SHP77 (cell line): ENCODE measurements at regions not wholly inside any gene's neighbourhood (a gene's known extent, or its start where the extent isn't known, plus 50 kb on each side); places are given as distances from the start of the nearest gene placed in this dataset.
"Not testable (repeated sequence)": the region's sequence is repeated elsewhere in the genome, so short reads cannot be mapped to it uniquely, and the experiment has no call there.

Source experiments
- DNase-seq, 2 experiments: peaks; one replicate each; lab custom pipeline; 2025; lab: John Stamatoyannopoulos, UW

DNA sequence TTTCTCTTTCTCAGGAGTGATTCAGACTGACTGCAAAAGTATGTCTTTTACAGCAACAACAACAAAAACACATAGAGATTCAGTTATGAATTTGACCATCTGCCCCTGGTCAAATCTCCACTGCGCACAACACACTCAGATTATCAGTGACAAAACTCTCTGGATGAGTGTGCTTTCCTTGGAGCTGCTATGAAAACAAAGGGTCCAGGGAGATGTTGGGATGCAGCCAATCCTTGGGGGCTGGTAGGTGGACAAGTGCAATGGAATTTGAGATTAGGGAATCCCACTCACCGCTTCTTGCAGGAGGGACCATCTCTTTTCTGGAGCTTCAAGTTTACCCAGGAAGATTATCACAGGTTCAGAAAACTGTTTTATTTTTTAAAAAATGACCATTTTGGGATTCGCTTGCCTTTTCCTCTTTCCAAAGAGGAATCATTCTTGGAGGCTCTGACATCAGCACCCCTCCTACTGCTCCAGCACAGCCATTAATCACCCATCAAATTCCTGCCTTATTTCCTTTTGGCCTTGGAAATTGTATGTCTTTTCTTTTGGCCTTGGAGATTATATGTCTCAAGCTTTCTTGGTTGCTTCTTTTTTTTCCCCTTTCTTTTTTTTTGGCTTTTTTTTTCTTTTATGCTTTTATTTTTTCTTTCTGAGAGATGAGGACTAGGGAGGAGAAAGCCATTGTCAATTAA, 311.8 kb downstream of the TSHZ3 start:
- no peak for DNase-seq

DNA sequence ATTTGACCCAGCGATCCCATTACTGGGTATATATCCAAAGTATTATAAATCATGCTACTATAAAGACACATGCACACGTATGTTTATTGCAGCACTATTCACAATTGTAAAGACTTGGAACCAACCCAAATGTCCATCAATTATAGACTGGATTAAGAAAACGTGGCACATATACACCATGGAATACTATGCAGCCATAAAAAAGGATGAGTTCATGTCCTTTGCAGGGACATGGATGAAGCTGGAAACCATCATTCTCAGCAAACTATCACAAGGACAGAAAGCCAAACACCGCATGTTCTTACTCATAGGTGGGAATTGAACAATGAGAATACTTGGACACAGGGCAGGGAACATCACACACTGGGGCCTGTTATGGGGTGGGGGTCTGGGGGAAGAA, 317.8 kb downstream of the TSHZ3 start:
- not testable (repeated sequence) for DNase-seq

DNA sequence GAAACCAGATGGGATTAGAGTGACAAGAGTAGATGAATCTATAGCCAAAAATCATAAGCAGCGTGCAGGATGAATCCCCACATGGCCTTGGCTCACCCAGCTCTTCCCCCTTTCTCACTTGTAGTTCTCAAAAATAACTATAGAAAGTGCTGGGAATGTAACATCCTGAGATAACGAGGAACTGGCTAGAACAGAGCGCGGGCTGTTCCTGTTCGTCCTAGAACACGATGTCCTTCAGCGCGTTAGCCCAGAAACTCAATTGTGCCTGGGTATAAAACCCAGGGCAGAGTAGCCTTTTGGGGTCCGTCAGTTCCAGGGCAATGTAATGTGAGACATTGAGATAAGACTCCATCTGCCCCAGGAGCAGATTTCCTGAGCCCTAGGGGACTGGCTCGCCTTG, 326.2 kb downstream of the TSHZ3 start:
- DNase-seq = no peak

DNA sequence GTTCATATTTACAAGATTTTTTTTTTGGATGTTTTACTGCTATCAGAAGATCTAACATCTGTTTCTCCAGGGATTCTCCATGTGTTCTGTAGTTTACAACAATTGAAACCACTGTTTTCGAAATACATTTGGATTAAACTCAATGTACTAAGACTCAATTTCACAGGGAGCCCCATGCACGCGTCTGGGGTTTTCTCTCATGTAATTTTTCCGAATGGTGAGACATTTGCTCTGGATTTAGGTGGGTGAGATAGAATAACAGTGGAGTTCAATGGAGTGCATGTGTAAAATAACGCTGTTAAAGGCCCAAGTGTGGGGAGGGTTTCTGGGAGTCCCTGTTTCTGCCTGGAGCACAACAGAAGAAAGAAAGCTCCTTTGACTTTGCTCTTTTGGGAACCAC, 330.3 kb downstream of the TSHZ3 start:
- no peak for DNase-seq

DNA sequence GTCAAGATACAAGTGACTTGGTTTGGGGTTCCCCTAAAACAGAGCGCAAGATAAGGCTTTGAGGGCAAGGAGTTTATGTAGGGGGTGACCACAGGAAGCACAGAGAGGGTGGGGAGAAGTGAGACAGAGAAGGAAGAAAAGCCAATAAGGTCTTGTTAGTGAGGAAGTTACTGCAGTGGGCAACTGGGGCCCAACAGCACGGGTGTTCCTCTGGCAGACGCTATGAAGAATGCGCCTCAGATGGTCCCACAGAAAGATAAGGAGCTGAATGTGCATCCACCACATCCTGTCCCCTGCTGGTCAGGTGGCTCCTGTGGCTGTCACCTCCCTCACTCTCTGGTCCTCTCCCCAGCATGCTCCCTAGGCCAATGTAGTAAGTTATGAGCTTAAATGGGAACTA, 333.5 kb downstream of the TSHZ3 start:
- DNase-seq = no peak

DNA sequence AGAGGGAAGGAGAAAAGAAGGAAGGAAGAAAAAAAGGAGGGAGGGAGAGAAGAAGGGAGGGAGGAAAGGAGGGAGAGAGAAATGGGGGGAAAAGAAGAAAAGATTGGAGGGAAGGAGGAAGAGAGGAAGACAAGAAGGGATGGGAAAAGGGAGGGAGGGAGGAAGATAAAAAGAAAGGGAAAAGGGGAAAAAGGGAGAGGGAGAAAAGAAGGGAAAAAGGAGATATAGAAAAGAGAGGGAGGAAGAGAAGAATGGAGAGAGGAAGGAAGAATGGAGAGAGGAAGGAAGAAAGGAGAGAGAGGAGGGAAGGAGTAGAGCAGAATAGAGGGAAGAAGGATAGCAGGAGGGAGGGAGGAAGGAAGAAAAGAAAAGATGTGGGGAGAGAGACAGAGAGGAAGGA, 334.6 kb downstream of the TSHZ3 start:
- DNase-seq = no peak

DNA sequence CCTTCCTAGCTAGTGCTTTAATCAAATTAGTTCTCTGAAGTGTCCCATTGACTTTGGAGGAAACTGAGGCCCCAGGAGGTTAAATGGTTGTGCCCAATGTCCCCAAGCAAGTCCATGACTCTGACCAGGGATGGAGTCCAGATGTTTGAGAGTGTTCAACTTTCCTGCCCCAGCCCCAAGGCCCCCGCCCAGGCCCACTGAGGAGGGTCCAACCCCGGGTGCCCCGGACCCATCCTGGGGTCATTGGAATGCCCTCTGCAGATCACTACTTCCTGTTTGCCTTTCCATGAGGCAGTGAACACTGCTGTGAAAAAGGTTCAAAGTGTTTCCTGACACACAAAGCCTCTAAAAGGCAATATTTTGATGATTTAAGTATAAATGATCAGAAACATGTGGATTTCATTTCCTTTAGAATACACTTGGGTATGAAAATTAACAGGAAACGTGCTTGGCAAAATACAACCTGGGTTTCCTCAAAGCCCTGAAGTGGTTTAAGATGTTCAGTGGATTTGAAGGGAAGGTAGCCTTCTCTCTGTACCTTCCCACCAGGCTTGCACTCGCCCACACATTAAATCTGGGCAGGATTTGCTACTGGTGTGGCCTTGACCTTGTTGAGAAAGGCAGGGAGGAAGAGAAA, 335.7 kb downstream of the TSHZ3 start:
- no peak for DNase-seq

DNA sequence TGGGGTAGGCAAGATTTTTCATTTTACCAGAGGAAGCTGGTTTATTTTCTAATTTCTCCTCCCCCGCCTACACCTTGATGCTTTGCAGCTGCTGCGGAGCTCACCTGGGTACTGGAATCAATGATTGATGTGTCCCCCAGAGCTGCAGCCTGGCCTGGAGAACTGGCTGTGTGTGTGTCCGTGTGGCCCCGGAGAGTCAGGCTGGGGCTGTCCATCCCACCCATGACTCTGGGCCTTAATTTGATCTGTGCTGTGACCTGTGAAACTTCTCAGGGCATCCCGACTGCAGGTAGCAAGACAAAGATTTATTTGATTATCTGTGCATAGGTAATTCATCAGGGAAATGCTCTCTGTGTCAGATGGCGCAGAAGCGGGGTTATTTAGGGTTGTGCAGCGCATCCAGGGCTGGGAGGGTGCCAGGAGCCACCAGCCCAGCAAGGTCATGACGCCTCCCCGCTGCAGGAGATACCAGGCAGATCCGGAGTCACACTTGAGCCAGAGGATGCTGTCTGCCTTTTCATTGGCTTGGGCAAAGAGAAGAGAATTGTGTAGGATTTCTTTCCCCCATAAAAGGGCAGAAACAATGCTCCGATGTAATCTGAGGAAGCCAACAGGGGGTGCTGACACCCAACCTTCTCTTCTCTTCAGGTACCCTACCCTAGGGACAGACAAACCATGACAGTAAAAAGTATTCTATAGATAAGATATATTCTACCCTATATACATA, 346.6 kb downstream of the TSHZ3 start:
- no peak for DNase-seq

DNA sequence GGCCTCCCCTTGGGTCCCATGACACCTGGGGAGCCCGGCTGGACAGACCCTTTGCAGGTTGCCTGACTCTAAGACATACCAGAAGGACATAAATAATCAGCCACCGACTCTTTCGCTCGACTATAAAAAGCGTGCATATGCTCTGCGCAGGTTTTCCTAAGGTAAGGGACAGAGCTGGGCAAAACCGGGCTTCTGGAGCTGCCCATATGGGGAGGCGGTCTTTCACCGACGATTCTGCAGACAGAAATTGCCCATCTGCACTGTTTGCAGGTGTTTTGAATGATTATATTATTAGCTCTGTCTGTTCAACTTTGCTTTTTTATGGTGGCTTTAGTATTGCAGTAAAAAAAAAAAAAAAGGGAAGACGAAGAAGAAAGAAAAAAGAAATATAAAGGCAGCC, 347.2 kb downstream of the TSHZ3 start:
- no peak for DNase-seq

DNA sequence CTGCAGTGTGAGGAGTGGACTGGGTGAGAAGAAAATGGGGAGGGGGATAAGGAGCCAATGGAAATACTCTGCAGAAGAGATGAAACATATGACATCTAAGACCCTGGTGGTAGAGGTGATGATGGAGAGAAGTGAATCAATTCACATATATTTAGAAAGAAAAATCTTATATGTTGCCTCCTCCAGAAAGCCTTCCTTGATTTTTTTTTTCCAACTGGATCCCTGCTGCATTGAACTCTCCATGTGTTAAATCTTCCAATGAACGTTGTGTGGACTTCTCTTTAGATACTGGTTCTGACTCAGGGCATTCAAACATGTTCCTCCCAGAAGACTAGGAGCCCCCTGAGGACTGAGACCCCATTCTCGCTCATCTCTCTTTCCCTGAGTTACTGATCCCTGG, 348.3 kb downstream of the TSHZ3 start:
- no peak for DNase-seq

DNA sequence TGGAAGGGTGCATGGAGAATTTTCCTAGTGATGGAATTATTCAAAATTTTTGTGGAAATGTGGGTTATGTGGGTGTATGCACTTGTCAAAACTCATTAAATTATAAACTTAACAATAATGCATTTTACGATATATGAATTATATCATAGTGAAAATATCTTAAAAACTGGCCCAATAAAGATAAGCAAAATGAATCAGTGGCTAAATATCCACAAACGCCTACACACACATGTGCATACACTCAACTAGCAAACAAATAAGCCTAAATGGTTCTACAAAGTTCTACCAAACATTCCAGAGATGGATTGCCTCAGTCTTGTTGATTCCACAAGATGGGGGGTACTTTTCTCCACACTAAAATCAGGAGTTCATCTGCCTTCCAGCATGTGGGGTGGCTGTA, 349.5 kb downstream of the TSHZ3 start:
- no peak for DNase-seq

DNA sequence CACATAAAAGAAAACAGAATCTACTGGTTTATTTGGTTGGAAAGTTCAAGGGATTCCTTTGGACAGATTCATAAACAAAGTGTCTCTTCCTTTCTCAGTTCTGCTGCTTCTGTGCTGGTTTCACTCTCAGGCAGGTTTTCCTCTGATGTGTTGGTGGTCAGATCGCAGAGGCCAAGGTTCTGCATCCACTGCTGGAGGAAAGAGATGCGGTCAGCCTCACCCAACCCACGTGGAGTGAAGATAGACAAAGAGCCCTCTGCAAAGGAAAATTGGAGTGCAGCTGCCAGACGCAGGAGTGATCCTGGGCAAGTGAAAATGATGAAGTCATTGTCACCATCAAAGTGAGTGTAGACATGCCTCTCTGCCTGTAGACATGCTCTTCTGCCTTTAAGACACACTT, 352.0 kb downstream of the TSHZ3 start:
- DNase-seq = no peak

DNA sequence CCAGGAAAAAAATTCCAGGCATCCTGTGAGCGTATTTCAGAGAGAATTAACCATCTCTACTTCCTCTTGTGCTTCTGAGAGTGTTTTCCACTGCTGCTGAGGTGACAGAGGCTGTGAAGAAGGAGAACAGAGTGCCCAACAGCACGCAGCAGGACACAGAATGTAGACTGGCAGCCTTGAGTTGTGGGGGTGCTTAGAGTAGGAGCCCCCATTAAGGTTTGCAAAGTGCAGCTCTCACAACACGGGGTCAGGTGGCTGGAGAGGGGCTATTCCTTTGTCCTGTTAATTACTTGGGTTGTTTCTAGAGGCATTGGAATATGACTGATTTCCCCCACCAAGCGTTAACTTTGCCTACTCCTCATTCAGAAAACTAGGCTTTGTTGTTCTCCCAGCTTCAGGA, 370.6 kb downstream of the TSHZ3 start:
- no peak for DNase-seq

DNA sequence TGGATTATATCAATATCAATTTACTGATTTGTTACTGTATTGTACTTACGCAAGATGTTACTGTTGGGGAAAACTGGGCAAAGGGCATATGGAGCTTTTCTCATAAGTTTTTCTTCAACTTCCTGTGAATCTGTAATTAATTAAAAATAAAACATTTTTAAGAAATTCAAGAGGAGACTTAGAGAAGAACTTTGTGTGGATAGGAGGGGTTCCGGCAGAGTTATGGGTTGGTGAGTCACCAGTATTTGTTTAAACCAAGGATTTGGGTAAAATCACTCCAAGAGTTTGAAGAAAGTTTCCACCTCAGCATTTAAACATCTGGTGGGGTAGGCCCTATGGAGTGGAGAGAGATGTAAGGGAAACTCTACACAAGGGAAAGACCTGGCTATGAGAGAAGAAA, 379.6 kb downstream of the TSHZ3 start:
- DNase-seq = no peak

DNA sequence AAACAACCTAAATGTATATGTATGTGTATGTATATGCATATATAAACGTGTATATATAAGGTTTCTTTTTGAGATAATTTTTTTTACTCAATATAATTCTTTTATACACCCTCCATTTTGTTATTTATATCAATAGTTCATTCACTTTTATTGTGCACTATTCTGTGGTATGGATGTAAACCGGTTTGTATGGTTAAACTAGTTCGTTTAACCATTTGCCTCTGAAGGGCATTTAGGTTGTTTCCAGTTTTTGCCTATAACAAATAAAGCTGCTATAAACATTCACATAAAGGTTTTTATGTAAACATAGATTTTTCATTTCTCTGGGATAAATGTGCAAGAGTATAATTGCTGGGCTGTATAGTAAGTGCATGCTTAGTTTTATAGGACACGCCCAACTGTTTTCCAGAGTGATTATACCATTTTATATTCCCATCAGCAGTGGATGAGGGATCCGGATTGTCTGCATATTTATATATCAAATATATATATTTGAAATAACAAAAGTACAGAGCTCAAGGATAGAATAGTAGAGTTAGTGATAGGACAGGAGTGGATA, 380.3 kb downstream of the TSHZ3 start:
- no peak for DNase-seq

DNA sequence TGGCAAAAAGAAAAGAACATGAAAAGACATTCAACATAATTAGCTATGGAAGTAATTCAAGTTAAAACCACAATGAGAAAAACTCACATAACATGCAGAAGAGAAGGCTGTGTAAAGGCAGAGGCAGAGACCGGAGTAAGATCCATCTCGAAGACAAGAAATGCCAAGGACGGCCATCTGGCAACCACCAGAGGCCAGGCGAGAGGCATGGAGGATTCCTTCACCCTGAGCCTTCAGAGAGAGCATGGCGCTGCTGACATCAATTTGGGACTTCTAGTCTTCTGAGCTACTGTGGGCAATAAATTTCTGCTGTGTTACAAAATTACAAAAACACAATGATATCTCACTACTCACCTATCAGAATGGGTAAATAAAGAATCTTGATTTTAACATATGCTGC, 381.0 kb downstream of the TSHZ3 start:
- DNase-seq = no peak

DNA sequence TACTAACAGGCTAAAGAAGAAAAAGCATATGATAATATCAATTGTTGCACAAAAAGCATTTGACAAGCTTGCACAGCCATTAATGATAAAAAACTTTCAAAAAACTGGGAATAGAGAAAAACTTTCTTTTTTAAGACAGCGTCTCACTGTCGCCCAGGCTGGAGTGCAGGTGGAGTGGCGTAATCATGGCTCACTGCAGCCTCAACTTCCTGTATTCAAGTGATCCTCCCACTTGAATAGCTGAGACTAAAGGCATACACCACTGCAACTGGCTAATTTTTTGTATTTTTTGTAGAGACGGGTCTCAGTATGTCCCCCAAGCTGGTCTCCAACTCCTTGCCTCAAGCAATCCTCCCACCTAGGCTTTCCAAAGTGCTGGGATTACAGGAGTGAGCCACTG, 382.8 kb downstream of the TSHZ3 start:
- DNase-seq = no peak

DNA sequence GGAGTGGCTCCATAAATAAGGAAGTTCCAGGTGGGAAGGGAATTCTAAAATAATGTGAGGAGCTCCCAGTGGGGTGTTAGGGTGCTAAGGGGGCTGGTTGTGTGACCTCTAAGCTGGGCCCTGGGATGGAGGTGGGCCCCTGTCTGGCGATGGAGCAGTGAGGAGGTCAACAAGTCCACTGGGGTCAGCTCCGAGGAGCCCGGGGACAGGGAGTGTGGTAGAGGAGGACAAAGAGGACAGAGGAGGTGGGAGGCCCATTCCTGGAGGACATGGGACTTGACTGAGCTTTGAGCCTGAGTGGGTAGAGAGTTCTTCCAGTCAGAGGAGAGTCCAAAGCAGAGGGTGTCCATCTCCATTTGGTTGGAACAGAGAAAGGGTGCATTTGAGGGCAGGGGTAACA, 390.2 kb downstream of the TSHZ3 start:
- DNase-seq = no peak

DNA sequence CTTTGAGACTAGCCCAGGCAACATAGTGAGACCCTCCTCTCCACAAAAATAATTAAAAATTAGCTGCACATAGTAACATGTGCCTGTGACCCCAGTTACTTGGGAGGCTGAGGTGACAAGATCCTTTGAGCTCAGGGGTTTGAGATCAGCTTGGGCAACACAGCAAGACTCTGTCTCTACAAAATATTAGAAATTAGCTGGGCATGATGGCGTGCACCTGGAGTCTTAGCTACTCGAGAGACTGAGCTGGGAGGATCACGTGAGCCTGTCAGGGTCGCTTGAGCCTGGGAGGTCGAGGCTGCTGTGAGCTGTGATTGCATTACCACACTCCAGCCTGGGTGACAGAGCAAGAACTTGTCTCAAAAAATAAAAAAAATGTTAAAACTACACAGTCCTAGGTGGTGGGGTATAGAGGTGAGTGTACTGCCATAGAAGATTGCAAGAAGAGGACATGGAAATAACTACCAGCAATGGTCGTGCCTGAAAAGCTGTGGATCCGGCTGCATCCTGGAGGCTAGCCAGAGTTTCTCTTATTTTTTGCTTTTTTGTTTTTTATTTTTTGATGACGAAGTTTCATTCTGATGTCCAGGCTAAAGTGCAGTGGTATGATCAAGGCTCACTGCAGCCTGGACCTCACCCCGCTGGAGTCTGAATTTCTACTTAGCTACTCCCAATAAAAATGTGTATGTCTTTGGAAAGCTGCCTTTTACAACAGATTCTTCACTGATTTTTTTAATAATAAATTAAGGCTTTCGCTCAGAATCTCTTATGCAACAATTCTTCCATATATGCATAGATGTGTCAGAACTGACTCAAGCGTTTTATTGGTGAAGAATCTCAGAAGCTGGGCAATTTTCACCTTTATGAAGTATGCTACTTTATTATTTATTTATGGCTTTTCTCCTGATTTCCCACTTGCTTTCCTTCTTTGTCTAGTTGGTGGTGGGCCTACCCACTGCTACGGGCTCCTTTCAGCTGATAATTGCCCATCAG, 393.8 kb downstream of the TSHZ3 start:
- no peak for DNase-seq

DNA sequence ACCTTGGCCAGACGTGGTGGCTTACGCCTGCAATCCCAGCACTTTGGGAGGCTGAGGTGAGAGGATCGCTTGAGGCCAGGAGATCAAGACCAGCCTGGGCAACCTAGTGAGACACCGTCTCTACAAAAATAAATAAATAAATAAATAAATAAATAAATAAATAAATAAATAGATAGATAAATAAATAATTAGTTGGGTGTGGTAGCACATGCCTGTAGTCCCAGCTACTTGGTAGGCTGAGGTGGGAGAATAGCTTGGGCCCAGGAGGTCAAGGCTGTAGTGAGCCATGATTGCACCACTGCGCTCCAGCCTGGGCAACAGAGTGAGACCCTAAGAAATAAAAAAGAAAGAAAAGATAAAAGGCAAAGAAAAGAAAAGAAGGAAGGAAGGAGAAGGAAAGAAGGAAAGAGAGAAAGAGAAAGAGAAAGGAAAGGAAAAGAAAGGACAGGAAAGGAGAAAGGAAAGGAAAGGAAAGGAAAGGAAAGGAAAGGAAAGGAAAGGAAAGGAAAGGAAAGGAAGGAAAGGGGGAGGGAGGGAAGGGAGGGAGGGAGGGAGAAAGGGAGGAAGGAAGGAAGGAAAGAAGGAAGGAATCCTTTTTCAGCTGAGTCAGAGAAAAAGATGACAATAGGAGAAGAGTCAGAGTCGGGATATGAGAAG, 404.8 kb downstream of the TSHZ3 start:
- not testable (repeated sequence) for DNase-seq

DNA sequence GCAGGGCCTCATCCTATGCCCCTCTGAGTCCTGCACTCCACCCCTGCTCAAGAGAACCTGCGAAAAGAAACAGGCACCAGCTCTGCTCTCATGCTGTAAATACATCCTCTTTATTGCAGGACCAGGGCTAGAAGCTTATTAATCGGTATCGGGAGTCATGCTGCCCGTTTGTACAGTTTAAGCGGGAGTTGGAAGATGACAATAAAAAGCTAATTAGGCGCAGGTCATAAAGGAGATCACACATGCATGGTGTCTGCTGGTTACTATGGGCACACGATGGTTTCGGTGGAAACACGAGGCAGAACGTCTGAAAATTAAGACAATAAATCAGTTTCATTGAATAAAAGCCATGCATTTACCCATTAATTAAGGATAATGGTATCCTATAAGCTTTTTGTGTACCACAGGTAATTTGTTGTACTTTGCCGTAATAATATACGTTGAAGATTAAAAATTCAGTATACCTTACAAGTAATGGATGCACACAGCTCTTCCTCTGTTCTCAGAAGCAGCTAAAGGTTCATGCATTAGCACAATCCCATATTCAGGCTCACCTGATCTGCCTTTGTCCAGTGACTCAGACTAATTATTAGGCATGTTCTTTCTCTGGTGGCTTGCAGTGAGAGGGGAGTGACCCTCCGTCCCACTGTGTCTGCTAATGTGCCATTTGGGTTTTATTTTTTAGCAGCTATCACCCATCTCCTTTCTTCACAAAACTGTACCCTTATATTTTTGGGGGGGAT, 406.0 kb downstream of the TSHZ3 start:
- no peak for DNase-seq
